SK-N-DZ (cell line): ENCODE measurements at regions not wholly inside any gene's neighbourhood (a gene's known extent, or its start where the extent isn't known, plus 50 kb on each side); places are given as distances from the start of the nearest gene placed in this dataset.
"Not testable (repeated sequence)": the region's sequence is repeated elsewhere in the genome, so short reads cannot be mapped to it uniquely, and the experiment has no call there.

Experiments used
- DNase-seq: peaks from one replicate; pipeline ENCODE4 v3.0.0-alpha.2; 2015; ENCODE audit warnings: low spot score

- DNase-seq: no peak
Measured at GRCh38 chr6:13874191-13874549, 50.6 kb upstream of the RNF182 start.

- DNase-seq: peak; percentile 88
Measured at GRCh38 chr6:13873288-13874190, 51.2 kb upstream of the RNF182 start.

DNA sequence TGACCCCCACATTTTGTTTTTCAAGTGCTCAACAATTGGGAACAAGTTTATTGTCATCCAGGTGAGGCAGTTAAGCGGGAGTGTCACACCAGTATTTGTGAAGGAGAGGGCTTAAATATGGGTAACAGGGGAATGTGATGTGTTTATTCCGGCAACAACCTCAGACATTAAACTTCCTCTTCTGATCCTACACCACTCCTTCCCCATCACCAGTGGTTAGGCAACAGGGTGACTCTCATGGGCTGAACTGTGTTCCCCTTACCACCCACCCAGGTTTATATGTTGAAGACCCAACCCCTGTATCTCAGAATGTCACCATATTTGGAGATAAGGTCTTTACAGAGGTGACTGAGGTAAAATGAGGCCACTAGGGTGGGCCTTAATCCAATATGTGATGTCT lies 52.1 kb upstream of the RNF182 start:
- DNase-seq: no peak

DNA sequence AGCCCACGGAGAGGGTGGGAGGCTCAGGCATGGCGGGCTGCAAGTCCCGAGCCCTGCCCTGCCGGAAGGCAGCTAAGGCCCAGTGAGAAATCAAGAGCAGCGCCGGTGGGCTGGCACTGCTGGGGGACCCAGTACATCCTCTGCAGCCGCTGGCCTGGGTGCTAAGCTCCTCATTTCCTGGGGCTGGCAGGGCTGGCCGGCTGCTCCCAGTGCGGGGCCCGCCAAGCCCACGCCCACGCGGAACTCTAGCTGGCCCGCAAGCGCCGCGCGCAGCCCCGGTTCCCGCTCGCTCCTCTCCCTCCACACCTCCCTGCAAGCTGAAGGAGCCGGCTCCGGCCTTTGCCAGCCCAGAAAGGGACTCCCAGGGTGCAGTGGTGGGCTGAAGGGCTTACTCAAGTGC lies 52.7 kb upstream of the RNF182 start:
- not testable (repeated sequence) for DNase-seq

GRCh38 chr6:13870214-13870830 lies 54.4 kb upstream of the RNF182 start:
- no peak for DNase-seq

GRCh38 chr6:13868236-13868635 lies 53.9 kb upstream of the MCUR1 start:
- no peak for DNase-seq

DNA sequence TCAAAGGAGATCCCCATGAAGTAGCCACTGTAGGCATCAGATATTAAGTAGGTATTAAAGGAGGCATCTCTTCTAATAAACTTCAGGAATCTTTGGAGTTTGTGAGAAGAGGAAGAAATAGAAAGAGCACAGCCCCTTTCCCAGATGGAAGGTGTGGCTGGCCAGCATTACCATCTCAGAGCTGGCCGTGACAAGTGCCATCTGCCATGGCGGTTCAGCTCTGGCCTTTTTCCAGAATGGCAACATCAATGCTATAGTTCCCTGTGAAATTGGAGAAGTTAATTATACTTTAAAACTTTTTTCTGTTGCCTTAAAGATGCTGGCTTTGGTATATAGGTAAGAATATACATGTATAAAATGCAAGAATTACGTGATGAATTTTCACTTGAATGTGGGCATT lies 51.9 kb upstream of the MCUR1 start:
- no peak for DNase-seq

- DNase-seq: no peak
Measured at GRCh38 chr6:13865141-13865540, 50.8 kb upstream of the MCUR1 start.

- DNase-seq: not testable (repeated sequence)
Measured at GRCh38 chr6:13864669-13865068, 50.3 kb upstream of the MCUR1 start.
